Stimulated activated CD8-positive, alpha-beta memory T cell treated with anti-CD3 and anti-CD28 coated beads, Interleukin-4, amount 100 ng/mL, for 48 hours (primary cell): ENCODE measurements at regions not wholly inside any gene's neighbourhood (a gene's known extent, or its start where the extent isn't known, plus 50 kb on each side); places are given as distances from the start of the nearest gene placed in this dataset.

Experiments used
- DNase-seq: peaks from one replicate; pipeline ENCODE4 v3.0.0-alpha.2; 2020

- DNase-seq, result no peak
Measured at GRCh38 chr17:69854225-69854780, 220.7 kb upstream of the KCNJ16 start.

GRCh38 chr17:69856946-69857345, 218.1 kb upstream of the KCNJ16 start:
- no peak for DNase-seq

GRCh38 chr17:69857412-69857835, 217.6 kb upstream of the KCNJ16 start:
- DNase-seq, result no peak

GRCh38 chr17:69858460-69858859, 216.6 kb upstream of the KCNJ16 start:
- no peak for DNase-seq

- no peak for DNase-seq
Measured at GRCh38 chr17:69860142-69860680, 214.8 kb upstream of the KCNJ16 start.

- no peak for DNase-seq
Measured at GRCh38 chr17:69864462-69864861, 210.6 kb upstream of the KCNJ16 start.

- no peak for DNase-seq
Measured at GRCh38 chr17:69869667-69870066, 205.4 kb upstream of the KCNJ16 start.

GRCh38 chr17:69870091-69870530, 204.9 kb upstream of the KCNJ16 start:
- no peak for DNase-seq

- no peak for DNase-seq
Measured at GRCh38 chr17:69870751-69871199, 204.2 kb upstream of the KCNJ16 start.

- no peak for DNase-seq
Measured at GRCh38 chr17:69871318-69871717, 203.7 kb upstream of the KCNJ16 start.

- no peak for DNase-seq
Measured at GRCh38 chr17:69872675-69873262, 202.3 kb upstream of the KCNJ16 start.

- no peak for DNase-seq
Measured at GRCh38 chr17:69874175-69874670, 200.8 kb upstream of the KCNJ16 start.

- DNase-seq, result no peak
Measured at GRCh38 chr17:69876757-69877156, 198.3 kb upstream of the KCNJ16 start.

GRCh38 chr17:69878661-69879060, 196.4 kb upstream of the KCNJ16 start:
- no peak for DNase-seq

- no peak for DNase-seq
Measured at GRCh38 chr17:69879576-69879975, 195.4 kb upstream of the KCNJ16 start.

- DNase-seq, result no peak
Measured at GRCh38 chr17:69880591-69881112, 194.4 kb upstream of the KCNJ16 start.

- DNase-seq, result no peak
Measured at GRCh38 chr17:69882281-69882680, 192.7 kb upstream of the KCNJ16 start.

- no peak for DNase-seq
Measured at GRCh38 chr17:69883120-69883519, 191.9 kb upstream of the KCNJ16 start.

GRCh38 chr17:69884356-69884755, 190.7 kb upstream of the KCNJ16 start:
- DNase-seq, result no peak

GRCh38 chr17:69884846-69885245, 190.2 kb upstream of the KCNJ16 start:
- DNase-seq, result no peak

GRCh38 chr17:69898601-69899000, 176.4 kb upstream of the KCNJ16 start:
- no peak for DNase-seq

- no peak for DNase-seq
Measured at GRCh38 chr17:69900101-69900500, 174.9 kb upstream of the KCNJ16 start.

GRCh38 chr17:69900829-69901228, 174.2 kb upstream of the KCNJ16 start:
- no peak for DNase-seq

- DNase-seq, result no peak
Measured at GRCh38 chr17:69906306-69906705, 168.7 kb upstream of the KCNJ16 start.
